H1 (cell line): ENCODE measurements at regions not wholly inside any gene's neighbourhood (a gene's known extent, or its start where the extent isn't known, plus 50 kb on each side); places are given as distances from the start of the nearest gene placed in this dataset.

Experiments used
- ATF3 ChIP-seq: IDR thresholded peaks from 2 replicates; pipeline ENCODE4 v1.6.1; 2011; ENCODE audit warnings: low read depth, mild to moderate bottlenecking, low read length; ENCODE audit not compliant: insufficient read depth
- E2F6 ChIP-seq: IDR thresholded peaks from 2 replicates; pipeline ENCODE4 v1.6.1; 2012; ENCODE audit warnings: inconsistent platforms
- EZH2 ChIP-seq: fragments of 200-600 bp; sonication (generic); IDR thresholded peaks from 2 replicates; pipeline ENCODE4 v1.7.1; 2012; ENCODE audit warnings: low read depth, mild to moderate bottlenecking, moderate library complexity, low read length, inconsistent platforms; ENCODE audit not compliant: severe bottlenecking
- GABPA ChIP-seq: IDR thresholded peaks from 2 replicates; pipeline ENCODE4 v1.6.1; 2011; ENCODE audit warnings: mild to moderate bottlenecking, low read length, moderate library complexity, borderline replicate concordance; ENCODE audit not compliant: insufficient read depth
- MAX ChIP-seq: IDR thresholded peaks from 2 replicates; pipeline ENCODE4 v1.6.1; 2012; ENCODE audit warnings: inconsistent platforms
- NANOG ChIP-seq: IDR thresholded peaks from 2 replicates; pipeline ENCODE4 v1.6.1; 2011; ENCODE audit warnings: low read length, low read depth, mild to moderate bottlenecking, inconsistent platforms; ENCODE audit not compliant: insufficient read depth, poor library complexity, severe bottlenecking
- POLR2A ChIP-seq, 2 experiments: IDR thresholded peaks; 1 replicate in 1 of 2; 2 replicates in 1 of 2; pipeline ENCODE4 v1.6.1; 2011; ENCODE audit warnings: low read depth in 2 of 2, low read length in 2 of 2, mild to moderate bottlenecking in 2 of 2; ENCODE audit errors: control extremely low read depth in 1 of 2
- RFX5 ChIP-seq: IDR thresholded peaks from 2 replicates; pipeline ENCODE4 v1.6.1; 2011; ENCODE audit warnings: low read depth, low read length, improper control_type of control experiment, borderline replicate concordance
- SRF ChIP-seq: IDR thresholded peaks from 2 replicates; pipeline ENCODE4 v1.6.1; 2011; ENCODE audit warnings: mild to moderate bottlenecking, low read depth, low read length, moderate library complexity
- TF ChIP-seq, protein P1 (sequence below), 3 experiments: IDR thresholded peaks; 1 replicate in 2 of 3; 2 replicates in 1 of 3; pipeline versions ENCODE4 v1.5.1 to v1.6.1; 2011; ENCODE audit warnings: low read length in 3 of 3, mild to moderate bottlenecking in 3 of 3, inconsistent platforms in 2 of 3, low read depth in 1 of 3, moderate library complexity in 1 of 3; ENCODE audit not compliant: insufficient read depth in 1 of 3; ENCODE audit errors: control extremely low read depth in 1 of 3
- TF ChIP-seq, protein P2 (sequence below): fragments of 300-600 bp; sonication (generic); IDR thresholded peaks from 2 replicates; pipeline ENCODE4 v1.7.1; 2012; ENCODE audit warnings: low read length, moderate library complexity, mild to moderate bottlenecking, inconsistent platforms; ENCODE audit not compliant: insufficient replicate concordance

DNA sequence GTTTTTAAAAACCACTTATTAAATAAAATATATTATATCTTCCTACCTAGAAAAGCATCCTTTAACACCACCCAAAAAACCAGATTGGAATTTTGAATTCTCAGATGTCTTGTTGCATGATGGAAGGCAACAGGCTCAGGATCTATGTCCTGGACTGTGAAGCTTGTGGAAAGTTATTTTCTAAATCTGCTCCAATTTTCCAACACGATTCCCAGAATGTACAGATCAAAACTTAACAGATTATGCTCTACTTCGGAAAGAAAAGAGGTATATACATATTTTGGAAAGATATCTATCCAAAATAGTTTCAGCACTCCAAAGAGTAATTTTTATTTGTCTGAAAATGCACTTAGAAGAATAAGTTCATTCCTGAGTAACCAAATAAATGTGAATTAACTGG, 291.7 kb upstream of the EMCN start:
- TF ChIP-seq, protein P1, sequence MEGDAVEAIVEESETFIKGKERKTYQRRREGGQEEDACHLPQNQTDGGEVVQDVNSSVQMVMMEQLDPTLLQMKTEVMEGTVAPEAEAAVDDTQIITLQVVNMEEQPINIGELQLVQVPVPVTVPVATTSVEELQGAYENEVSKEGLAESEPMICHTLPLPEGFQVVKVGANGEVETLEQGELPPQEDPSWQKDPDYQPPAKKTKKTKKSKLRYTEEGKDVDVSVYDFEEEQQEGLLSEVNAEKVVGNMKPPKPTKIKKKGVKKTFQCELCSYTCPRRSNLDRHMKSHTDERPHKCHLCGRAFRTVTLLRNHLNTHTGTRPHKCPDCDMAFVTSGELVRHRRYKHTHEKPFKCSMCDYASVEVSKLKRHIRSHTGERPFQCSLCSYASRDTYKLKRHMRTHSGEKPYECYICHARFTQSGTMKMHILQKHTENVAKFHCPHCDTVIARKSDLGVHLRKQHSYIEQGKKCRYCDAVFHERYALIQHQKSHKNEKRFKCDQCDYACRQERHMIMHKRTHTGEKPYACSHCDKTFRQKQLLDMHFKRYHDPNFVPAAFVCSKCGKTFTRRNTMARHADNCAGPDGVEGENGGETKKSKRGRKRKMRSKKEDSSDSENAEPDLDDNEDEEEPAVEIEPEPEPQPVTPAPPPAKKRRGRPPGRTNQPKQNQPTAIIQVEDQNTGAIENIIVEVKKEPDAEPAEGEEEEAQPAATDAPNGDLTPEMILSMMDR (IDR thresholded peaks at IDR 0.05; ENCODE audit: control extremely low read depth in 1 of 3, insufficient read depth in 1 of 3, low read depth in 1 of 3, low read length in 3 of 3) = no peak
- TF ChIP-seq POLR2A (IDR thresholded peaks at IDR 0.05; ENCODE audit: control extremely low read depth in 1 of 2, low read depth in 2 of 2, low read length in 2 of 2) (no peak), RFX5 (no peak), SRF (no peak), ATF3 (no peak), NANOG (no peak), E2F6 (no peak), EZH2 (no peak), MAX (no peak), GABPA (no peak)
- TF ChIP-seq, protein P2, sequence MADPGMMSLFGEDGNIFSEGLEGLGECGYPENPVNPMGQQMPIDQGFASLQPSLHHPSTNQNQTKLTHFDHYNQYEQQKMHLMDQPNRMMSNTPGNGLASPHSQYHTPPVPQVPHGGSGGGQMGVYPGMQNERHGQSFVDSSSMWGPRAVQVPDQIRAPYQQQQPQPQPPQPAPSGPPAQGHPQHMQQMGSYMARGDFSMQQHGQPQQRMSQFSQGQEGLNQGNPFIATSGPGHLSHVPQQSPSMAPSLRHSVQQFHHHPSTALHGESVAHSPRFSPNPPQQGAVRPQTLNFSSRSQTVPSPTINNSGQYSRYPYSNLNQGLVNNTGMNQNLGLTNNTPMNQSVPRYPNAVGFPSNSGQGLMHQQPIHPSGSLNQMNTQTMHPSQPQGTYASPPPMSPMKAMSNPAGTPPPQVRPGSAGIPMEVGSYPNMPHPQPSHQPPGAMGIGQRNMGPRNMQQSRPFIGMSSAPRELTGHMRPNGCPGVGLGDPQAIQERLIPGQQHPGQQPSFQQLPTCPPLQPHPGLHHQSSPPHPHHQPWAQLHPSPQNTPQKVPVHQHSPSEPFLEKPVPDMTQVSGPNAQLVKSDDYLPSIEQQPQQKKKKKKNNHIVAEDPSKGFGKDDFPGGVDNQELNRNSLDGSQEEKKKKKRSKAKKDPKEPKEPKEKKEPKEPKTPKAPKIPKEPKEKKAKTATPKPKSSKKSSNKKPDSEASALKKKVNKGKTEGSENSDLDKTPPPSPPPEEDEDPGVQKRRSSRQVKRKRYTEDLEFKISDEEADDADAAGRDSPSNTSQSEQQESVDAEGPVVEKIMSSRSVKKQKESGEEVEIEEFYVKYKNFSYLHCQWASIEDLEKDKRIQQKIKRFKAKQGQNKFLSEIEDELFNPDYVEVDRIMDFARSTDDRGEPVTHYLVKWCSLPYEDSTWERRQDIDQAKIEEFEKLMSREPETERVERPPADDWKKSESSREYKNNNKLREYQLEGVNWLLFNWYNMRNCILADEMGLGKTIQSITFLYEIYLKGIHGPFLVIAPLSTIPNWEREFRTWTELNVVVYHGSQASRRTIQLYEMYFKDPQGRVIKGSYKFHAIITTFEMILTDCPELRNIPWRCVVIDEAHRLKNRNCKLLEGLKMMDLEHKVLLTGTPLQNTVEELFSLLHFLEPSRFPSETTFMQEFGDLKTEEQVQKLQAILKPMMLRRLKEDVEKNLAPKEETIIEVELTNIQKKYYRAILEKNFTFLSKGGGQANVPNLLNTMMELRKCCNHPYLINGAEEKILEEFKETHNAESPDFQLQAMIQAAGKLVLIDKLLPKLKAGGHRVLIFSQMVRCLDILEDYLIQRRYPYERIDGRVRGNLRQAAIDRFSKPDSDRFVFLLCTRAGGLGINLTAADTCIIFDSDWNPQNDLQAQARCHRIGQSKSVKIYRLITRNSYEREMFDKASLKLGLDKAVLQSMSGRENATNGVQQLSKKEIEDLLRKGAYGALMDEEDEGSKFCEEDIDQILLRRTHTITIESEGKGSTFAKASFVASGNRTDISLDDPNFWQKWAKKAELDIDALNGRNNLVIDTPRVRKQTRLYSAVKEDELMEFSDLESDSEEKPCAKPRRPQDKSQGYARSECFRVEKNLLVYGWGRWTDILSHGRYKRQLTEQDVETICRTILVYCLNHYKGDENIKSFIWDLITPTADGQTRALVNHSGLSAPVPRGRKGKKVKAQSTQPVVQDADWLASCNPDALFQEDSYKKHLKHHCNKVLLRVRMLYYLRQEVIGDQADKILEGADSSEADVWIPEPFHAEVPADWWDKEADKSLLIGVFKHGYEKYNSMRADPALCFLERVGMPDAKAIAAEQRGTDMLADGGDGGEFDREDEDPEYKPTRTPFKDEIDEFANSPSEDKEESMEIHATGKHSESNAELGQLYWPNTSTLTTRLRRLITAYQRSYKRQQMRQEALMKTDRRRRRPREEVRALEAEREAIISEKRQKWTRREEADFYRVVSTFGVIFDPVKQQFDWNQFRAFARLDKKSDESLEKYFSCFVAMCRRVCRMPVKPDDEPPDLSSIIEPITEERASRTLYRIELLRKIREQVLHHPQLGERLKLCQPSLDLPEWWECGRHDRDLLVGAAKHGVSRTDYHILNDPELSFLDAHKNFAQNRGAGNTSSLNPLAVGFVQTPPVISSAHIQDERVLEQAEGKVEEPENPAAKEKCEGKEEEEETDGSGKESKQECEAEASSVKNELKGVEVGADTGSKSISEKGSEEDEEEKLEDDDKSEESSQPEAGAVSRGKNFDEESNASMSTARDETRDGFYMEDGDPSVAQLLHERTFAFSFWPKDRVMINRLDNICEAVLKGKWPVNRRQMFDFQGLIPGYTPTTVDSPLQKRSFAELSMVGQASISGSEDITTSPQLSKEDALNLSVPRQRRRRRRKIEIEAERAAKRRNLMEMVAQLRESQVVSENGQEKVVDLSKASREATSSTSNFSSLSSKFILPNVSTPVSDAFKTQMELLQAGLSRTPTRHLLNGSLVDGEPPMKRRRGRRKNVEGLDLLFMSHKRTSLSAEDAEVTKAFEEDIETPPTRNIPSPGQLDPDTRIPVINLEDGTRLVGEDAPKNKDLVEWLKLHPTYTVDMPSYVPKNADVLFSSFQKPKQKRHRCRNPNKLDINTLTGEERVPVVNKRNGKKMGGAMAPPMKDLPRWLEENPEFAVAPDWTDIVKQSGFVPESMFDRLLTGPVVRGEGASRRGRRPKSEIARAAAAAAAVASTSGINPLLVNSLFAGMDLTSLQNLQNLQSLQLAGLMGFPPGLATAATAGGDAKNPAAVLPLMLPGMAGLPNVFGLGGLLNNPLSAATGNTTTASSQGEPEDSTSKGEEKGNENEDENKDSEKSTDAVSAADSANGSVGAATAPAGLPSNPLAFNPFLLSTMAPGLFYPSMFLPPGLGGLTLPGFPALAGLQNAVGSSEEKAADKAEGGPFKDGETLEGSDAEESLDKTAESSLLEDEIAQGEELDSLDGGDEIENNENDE = no peak
